GM12873 (cell line): ENCODE measurements at regions not wholly inside any gene's neighbourhood (a gene's known extent, or its start where the extent isn't known, plus 50 kb on each side); places are given as distances from the start of the nearest gene placed in this dataset.

Experiments
- CTCF ChIP-seq: IDR thresholded peaks from 2 replicates; pipeline ENCODE4 v1.5.1; 2012; ENCODE audit warnings: low read depth, mild to moderate bottlenecking, moderate library complexity, low read length, control low read depth; ENCODE audit not compliant: insufficient read depth; ENCODE audit errors: missing control alignments

- TF ChIP-seq CTCF = no peak
Observed at GRCh38 chr7:68712956-68713495, 885.2 kb upstream of the AUTS2 start.

- TF ChIP-seq CTCF = no peak
Observed at GRCh38 chr7:68715907-68716306, 882.4 kb upstream of the AUTS2 start.

GRCh38 chr7:68717176-68717575 is 881.1 kb upstream of the AUTS2 start:
- TF ChIP-seq CTCF = no peak

- TF ChIP-seq CTCF = no peak
Observed at GRCh38 chr7:68718097-68718551, 880.2 kb upstream of the AUTS2 start.

GRCh38 chr7:68720697-68721096 is 877.6 kb upstream of the AUTS2 start:
- TF ChIP-seq CTCF = no peak

- TF ChIP-seq CTCF = no peak
Observed at GRCh38 chr7:68722044-68722443, 876.2 kb upstream of the AUTS2 start.

- TF ChIP-seq CTCF = no peak
Observed at GRCh38 chr7:68724965-68725364, 873.3 kb upstream of the AUTS2 start.
